IPS-18a (cell line): ENCODE measurements at regions not wholly inside any gene's neighbourhood (a gene's known extent, or its start where the extent isn't known, plus 50 kb on each side); places are given as distances from the start of the nearest gene placed in this dataset.
"Not testable (repeated sequence)": the region's sequence is repeated elsewhere in the genome, so short reads cannot be mapped to it uniquely, and the experiment has no call there.

Source experiments
- H3K27ac ChIP-seq: one replicate; pipeline ENCODE4 v1.5.1; 2013; ENCODE audit warnings: low read length
- H3K27me3 ChIP-seq: one replicate; pipeline ENCODE4 v1.6.1; 2013; ENCODE audit warnings: mild to moderate bottlenecking, low read length; ENCODE audit not compliant: control insufficient read depth, insufficient read depth
- H3K36me3 ChIP-seq: one replicate; pipeline ENCODE4 v1.6.1; 2013; ENCODE audit warnings: low read depth, low read length; ENCODE audit not compliant: control insufficient read depth
- H3K4me1 ChIP-seq: one replicate; pipeline ENCODE4 v1.6.1; 2013; ENCODE audit warnings: low read depth, low read length; ENCODE audit not compliant: control insufficient read depth
- H3K4me3 ChIP-seq: one replicate; pipeline ENCODE4 v1.5.1; 2013; ENCODE audit warnings: low read length
- H3K9ac ChIP-seq: one replicate; pipeline ENCODE4 v1.6.1; 2013; ENCODE audit warnings: mild to moderate bottlenecking, low read length, moderate library complexity
- H3K9me3 ChIP-seq: one replicate; pipeline ENCODE4 v1.6.1; 2013; ENCODE audit warnings: low read depth, low read length; ENCODE audit not compliant: control insufficient read depth

- Histone ChIP-seq H3K36me3 (no peaks in the 10 kb centered on the region), H3K9ac (no peak overlapping the region), H3K27me3 (no peaks in the 10 kb centered on the region), H3K4me3 (no peak overlapping the region), H3K4me1 (no peaks in the 10 kb centered on the region), H3K27ac (no peak overlapping the region), H3K9me3 (no peaks in the 10 kb centered on the region)
These were observed 320.6 kb downstream of the DTHD1 start for GRCh38 chr4:36601864-36602495.

DNA sequence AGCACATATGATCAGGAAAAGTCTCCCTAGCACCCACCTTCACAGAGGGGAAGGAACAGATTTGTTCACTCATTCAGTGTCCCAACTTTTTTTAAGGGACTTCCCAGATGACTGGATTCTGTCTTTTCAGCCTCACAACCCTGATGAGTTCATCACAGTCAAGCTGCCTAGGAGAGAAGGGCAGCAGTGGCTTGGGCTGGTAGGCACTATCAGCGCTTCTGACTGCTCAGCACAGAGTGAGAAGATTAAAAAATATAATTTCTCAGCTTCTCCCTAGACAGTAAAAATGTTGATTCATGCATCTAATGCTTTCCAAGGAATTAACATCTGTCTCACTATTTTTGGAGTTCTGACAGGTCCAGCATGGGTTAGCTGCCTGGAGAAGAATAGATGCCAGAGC, 328.2 kb downstream of the DTHD1 start:
- Histone ChIP-seq H3K27ac (no peak overlapping the region), H3K4me1 (no peaks in the 10 kb centered on the region), H3K4me3 (no peak overlapping the region), H3K36me3 (no peaks in the 10 kb centered on the region), H3K27me3 (no peaks in the 10 kb centered on the region), H3K9ac (no peak overlapping the region), H3K9me3 (no peaks in the 10 kb centered on the region)

DNA sequence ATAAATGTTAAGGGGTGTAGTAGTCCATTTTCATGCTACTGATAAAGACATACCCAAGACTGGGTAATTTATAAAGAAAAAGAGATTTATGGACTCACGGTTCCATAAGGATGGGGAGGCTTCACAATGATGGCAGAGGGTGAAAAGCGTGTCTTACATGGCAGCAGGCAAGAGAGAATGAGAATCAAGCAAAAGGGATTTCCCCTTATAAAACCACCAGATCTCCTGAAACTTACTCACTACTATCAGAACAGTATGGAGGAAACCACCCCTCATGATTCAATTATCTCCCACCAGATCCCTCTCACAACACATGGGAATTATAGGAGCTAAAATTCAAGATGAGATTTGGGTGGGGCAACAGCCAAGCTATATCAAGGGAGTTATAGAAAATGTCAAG, 329.2 kb downstream of the DTHD1 start:
- Histone ChIP-seq H3K9ac (no peak overlapping the region), H3K4me1 (no peaks in the 10 kb centered on the region), H3K9me3 (no peaks in the 10 kb centered on the region), H3K27me3 (no peaks in the 10 kb centered on the region), H3K4me3 (no peak overlapping the region), H3K36me3 (no peaks in the 10 kb centered on the region), H3K27ac (no peak overlapping the region)

GRCh38 chr4:36613142-36613541, 331.7 kb downstream of the DTHD1 start:
- not testable (repeated sequence) for H3K4me3 ChIP-seq, H3K27me3 ChIP-seq, H3K9ac ChIP-seq, H3K27ac ChIP-seq, H3K36me3 ChIP-seq, H3K4me1 ChIP-seq, H3K9me3 ChIP-seq

- H3K27ac ChIP-seq: no peak overlapping the region
- no peaks in the 10 kb centered on the region for H3K9me3 ChIP-seq
- no peaks in the 10 kb centered on the region for H3K36me3 ChIP-seq
- no peaks in the 10 kb centered on the region for H3K27me3 ChIP-seq
- H3K4me3 ChIP-seq: no peak overlapping the region
- H3K4me1 ChIP-seq: no peaks in the 10 kb centered on the region
- H3K9ac ChIP-seq: no peak overlapping the region
These were observed 332.6 kb downstream of the DTHD1 start for GRCh38 chr4:36614011-36614410.

DNA sequence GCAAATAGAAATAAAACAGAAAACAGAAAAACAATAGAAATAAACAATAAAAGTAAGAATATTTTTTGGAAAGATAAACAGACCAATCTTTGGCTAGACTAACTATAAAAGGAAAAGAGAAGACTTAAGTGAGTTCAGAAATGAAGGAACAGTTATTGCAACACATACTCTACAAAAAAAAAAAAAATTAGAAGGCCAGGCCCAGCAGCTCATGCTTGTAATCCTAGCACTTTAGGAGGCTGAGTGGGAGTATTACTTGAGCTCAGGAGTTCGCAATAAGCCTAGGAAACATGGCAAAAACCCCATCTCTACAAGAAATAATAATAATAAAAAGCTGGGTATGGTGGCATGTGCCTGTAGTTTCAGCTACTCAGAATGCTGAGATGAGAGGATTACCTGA, 336.7 kb downstream of the DTHD1 start:
- H3K9me3 ChIP-seq: no peaks in the 10 kb centered on the region

DNA sequence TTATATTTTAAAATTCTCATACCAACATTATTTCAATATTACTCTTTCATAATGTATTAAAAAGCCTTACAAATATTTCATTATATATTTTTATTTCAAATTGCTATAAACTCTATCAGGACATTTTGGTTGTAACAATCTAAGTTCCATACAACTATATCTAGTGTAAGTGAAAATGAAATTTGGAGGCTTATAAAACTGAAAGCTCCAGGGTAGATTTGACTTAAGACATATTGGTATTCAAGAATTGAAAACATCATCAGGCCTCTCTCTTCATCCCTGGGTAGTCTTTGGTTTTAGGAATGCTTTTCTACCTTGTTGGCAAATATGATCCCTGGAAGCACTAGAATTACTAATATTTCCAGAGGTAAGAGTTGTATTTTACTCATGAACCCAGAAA, 342.6 kb downstream of the DTHD1 start:
- no peak overlapping the region for H3K9ac ChIP-seq
- no peaks in the 10 kb centered on the region for H3K9me3 ChIP-seq
- no peak overlapping the region for H3K27ac ChIP-seq
- no peaks in the 10 kb centered on the region for H3K36me3 ChIP-seq
- no peaks in the 10 kb centered on the region for H3K27me3 ChIP-seq
- H3K4me3 ChIP-seq: no peak overlapping the region
- no peaks in the 10 kb centered on the region for H3K4me1 ChIP-seq

More for the DNA sequence above, 336.7 kb downstream of the DTHD1 start:
- Histone ChIP-seq H3K4me1 (no peaks in the 10 kb centered on the region), H3K36me3 (no peaks in the 10 kb centered on the region), H3K27me3 (no peaks in the 10 kb centered on the region), H3K9ac (no peak overlapping the region), H3K4me3 (no peak overlapping the region), H3K27ac (no peak overlapping the region)

GRCh38 chr4:36638273-36638811, 356.9 kb downstream of the DTHD1 start:
- Histone ChIP-seq H3K9ac (no peak overlapping the region), H3K4me3 (no peak overlapping the region), H3K36me3 (no peaks in the 10 kb centered on the region), H3K27me3 (no peaks in the 10 kb centered on the region), H3K9me3 (no peaks in the 10 kb centered on the region), H3K27ac (no peak overlapping the region), H3K4me1 (peaks cover 32% of the 10 kb centered on the region)

- no peaks in the 10 kb centered on the region for H3K9me3 ChIP-seq
- no peak overlapping the region for H3K27ac ChIP-seq
- H3K4me3 ChIP-seq: no peak overlapping the region
- H3K4me1 ChIP-seq: peaks cover 38% of the 10 kb centered on the region
- H3K36me3 ChIP-seq: no peaks in the 10 kb centered on the region
- no peaks in the 10 kb centered on the region for H3K27me3 ChIP-seq
- H3K9ac ChIP-seq: no peak overlapping the region
These were observed 359.5 kb downstream of the DTHD1 start for GRCh38 chr4:36640876-36641275.

DNA sequence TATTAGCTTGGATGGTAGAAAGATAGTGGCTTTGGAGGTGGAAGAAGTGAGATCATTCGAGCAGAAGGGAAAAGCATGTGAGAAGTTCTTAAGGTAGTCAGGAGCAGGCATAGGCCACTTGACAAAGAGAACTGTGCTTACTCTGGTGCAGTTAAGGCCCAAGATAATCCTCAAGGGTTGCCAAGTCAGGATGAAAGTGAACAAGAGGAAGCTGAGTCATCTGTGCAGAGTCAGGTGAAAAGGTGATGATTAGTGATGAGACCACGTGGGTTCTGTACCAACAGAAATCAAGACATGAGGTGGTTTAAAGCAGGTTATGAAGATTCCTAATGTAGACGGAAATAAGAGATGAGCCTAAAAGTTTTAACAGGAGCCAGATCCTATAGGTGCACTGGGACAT, 369.8 kb downstream of the DTHD1 start:
- H3K9me3 ChIP-seq: no peaks in the 10 kb centered on the region
- H3K4me3 ChIP-seq: no peak overlapping the region
- H3K36me3 ChIP-seq: no peaks in the 10 kb centered on the region
- no peak overlapping the region for H3K27ac ChIP-seq
- no peaks in the 10 kb centered on the region for H3K4me1 ChIP-seq
- no peaks in the 10 kb centered on the region for H3K27me3 ChIP-seq
- no peak overlapping the region for H3K9ac ChIP-seq

DNA sequence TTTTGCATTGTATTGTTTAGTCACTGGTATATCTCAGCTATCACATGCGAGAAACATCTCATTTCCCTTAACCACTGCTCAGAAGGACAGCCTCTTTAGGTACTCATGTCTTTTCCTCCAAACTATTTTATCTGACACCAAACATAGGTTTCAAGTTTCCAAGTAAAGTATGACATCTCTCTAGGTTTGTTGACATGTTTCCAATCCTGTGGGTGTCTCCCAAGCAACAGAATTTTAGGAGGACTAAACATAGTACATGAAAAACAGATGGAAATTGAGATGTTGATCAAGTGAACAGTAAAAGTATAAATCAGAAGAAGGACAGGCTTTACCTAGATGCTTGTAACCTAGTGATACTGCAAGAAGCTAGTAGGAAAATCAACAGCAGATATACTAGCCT, 371.4 kb downstream of the DTHD1 start:
- Histone ChIP-seq H3K9me3 (no peaks in the 10 kb centered on the region), H3K36me3 (no peaks in the 10 kb centered on the region), H3K9ac (no peak overlapping the region), H3K27ac (no peak overlapping the region), H3K4me3 (no peak overlapping the region), H3K27me3 (no peaks in the 10 kb centered on the region), H3K4me1 (no peaks in the 10 kb centered on the region)

DNA sequence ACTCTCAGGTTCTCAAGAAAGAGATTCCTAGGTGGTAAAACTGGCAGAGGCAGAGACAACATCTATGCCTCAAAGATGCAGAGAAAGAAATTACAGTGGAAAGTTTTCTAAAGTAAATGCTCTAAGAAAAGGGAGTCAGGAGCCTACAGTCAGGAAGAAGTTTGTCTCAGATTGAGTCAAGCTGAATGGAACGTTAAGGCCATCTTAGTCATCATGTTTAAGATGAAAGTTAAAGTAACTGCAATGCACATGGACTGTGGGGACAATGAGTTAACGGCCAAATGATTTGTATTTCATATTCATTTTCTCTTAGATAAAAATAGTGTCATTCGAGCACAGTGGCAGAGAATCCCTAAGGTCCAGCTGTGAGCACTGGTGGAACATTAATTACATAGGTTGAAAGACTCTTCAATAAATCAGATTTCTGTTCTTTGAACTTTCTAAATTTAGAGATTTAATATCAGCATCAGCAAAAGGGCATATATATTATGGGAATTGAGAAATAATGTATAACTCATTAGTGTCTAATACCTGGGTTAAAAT, 384.6 kb downstream of the DTHD1 start:
- H3K4me3 ChIP-seq: no peak overlapping the region
- no peaks in the 10 kb centered on the region for H3K4me1 ChIP-seq
- H3K9ac ChIP-seq: no peak overlapping the region
- H3K27me3 ChIP-seq: no peaks in the 10 kb centered on the region
- no peak overlapping the region for H3K27ac ChIP-seq
- no peaks in the 10 kb centered on the region for H3K9me3 ChIP-seq
- H3K36me3 ChIP-seq: no peaks in the 10 kb centered on the region
